K562 (cell line): ENCODE measurements at regions not wholly inside any gene's neighbourhood (a gene's known extent, or its start where the extent isn't known, plus 50 kb on each side); places are given as distances from the start of the nearest gene placed in this dataset.

Experiments
- CBX2 ChIP-seq: fragments of 200-600 bp; sonication (generic); IDR thresholded peaks from one replicate; pipeline ENCODE4 v1.6.1; 2012; ENCODE audit warnings: mild to moderate bottlenecking, low read length, inconsistent platforms; ENCODE audit not compliant: insufficient read depth, poor library complexity, severe bottlenecking
- DNMT1 ChIP-seq: fragments of 450-650 bp; IDR thresholded peaks from 2 replicates; pipeline ENCODE4 v1.6.1; 2016; ENCODE audit warnings: antibody characterized with exemption, mild to moderate bottlenecking
- EP300 ChIP-seq: IDR thresholded peaks from 2 replicates; pipeline ENCODE4 v1.6.1; 2012; ENCODE audit warnings: low read length, improper control_type of control experiment
- GATA2 ChIP-seq: sonication (generic); formaldehyde crosslinking; IDR thresholded peaks from 2 replicates; pipeline ENCODE4 v1.4.0; 2020; ENCODE audit warnings: mild to moderate bottlenecking, missing genetic modification reagents
- POLR2A ChIP-seq: fragments of 450-650 bp; conservative IDR thresholded peaks from 2 replicates; pipeline ENCODE4 v1.6.1; 2016
- RBM39 ChIP-seq: fragments of 200-400 bp; formaldehyde crosslinking; optimal IDR thresholded peaks from 2 replicates; pipeline ENCODE3; 2018; ENCODE audit warnings: low read depth, low read length
- RNF2 ChIP-seq: sonication (generic); IDR thresholded peaks from 2 replicates; pipeline ENCODE4 v1.6.1; 2016
- TF ChIP-seq, protein P1 (sequence below): fragments of 450-650 bp; formaldehyde crosslinking; IDR thresholded peaks from 2 replicates; pipeline ENCODE4 v1.4.0; 2022; ENCODE audit warnings: missing genetic modification characterization
- TF ChIP-seq, protein P2 (sequence below), 3 experiments: IDR thresholded peaks in 2 of 3; conservative IDR thresholded peaks in 1 of 3; 2 replicates each; pipeline ENCODE4 v1.5.1; 2011 to 2012; ENCODE audit warnings: low read length in 3 of 3, mild to moderate bottlenecking in 3 of 3, control low read depth in 2 of 3, improper control_type of control experiment in 1 of 3, inconsistent platforms in 1 of 3, low read depth in 1 of 3, mixed read lengths in 1 of 3, moderate library complexity in 1 of 3; ENCODE audit not compliant: insufficient read depth in 2 of 3
- TF ChIP-seq, protein P3 (sequence below): fragments of 450-650 bp; IDR thresholded peaks from 2 replicates; pipeline ENCODE4 v1.6.1; 2017; ENCODE audit warnings: mild to moderate bottlenecking, moderate library complexity
- TF ChIP-seq, protein P4 (sequence below): sonication (generic); formaldehyde crosslinking; IDR thresholded peaks from 2 replicates; pipeline ENCODE4 v1.9.0; 2022; ENCODE audit warnings: mild to moderate bottlenecking, missing genetic modification reagents
- TF ChIP-seq, protein P5 (sequence below), 2 experiments: fragments of 450-650 bp; formaldehyde crosslinking in 1 of 2; IDR thresholded peaks; 2 replicates each; pipeline versions ENCODE4 v1.4.0 to v1.6.1; 2014 to 2020; ENCODE audit warnings: mild to moderate bottlenecking in 2 of 2, borderline replicate concordance in 1 of 2, low read depth in 1 of 2
- TF ChIP-seq, protein P6 (sequence below), 2 experiments: IDR thresholded peaks; 2 replicates each; pipeline ENCODE4 v1.6.1; 2012; ENCODE audit warnings: improper control_type of control experiment in 2 of 2, low read depth in 2 of 2, low read length in 2 of 2, borderline replicate concordance in 1 of 2
- TF ChIP-seq, protein P7 (sequence below), 2 experiments: fragments of 450-650 bp in 1 of 2; sonication (generic) in 1 of 2; formaldehyde crosslinking in 1 of 2; IDR thresholded peaks in 1 of 2; conservative IDR thresholded peaks in 1 of 2; 2 replicates each; pipeline versions ENCODE4 v1.6.1 to v1.8.1; 2016 to 2023; ENCODE audit warnings: mild to moderate bottlenecking in 2 of 2, moderate library complexity in 2 of 2, inconsistent platforms in 1 of 2, missing genetic modification reagents in 1 of 2

GRCh38 chr1:208329300-208329699 lies 85.1 kb upstream of the PLXNA2 start:
- TF ChIP-seq, protein P1, sequence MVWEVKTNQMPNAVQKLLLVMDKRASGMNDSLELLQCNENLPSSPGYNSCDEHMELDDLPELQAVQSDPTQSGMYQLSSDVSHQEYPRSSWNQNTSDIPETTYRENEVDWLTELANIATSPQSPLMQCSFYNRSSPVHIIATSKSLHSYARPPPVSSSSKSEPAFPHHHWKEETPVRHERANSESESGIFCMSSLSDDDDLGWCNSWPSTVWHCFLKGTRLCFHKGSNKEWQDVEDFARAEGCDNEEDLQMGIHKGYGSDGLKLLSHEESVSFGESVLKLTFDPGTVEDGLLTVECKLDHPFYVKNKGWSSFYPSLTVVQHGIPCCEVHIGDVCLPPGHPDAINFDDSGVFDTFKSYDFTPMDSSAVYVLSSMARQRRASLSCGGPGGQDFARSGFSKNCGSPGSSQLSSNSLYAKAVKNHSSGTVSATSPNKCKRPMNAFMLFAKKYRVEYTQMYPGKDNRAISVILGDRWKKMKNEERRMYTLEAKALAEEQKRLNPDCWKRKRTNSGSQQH (CRISPR knock-in tag), result no peak
- TF ChIP-seq, protein P2, sequence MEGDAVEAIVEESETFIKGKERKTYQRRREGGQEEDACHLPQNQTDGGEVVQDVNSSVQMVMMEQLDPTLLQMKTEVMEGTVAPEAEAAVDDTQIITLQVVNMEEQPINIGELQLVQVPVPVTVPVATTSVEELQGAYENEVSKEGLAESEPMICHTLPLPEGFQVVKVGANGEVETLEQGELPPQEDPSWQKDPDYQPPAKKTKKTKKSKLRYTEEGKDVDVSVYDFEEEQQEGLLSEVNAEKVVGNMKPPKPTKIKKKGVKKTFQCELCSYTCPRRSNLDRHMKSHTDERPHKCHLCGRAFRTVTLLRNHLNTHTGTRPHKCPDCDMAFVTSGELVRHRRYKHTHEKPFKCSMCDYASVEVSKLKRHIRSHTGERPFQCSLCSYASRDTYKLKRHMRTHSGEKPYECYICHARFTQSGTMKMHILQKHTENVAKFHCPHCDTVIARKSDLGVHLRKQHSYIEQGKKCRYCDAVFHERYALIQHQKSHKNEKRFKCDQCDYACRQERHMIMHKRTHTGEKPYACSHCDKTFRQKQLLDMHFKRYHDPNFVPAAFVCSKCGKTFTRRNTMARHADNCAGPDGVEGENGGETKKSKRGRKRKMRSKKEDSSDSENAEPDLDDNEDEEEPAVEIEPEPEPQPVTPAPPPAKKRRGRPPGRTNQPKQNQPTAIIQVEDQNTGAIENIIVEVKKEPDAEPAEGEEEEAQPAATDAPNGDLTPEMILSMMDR (IDR thresholded peaks at IDR 0.05 in 2 of 3, conservative IDR thresholded peaks at IDR 0.05 in 1 of 3; ENCODE audit: insufficient read depth in 2 of 3, low read depth in 1 of 3, low read length in 3 of 3), result no peak
- TF ChIP-seq CBX2, result no peak
- TF ChIP-seq, protein P3, sequence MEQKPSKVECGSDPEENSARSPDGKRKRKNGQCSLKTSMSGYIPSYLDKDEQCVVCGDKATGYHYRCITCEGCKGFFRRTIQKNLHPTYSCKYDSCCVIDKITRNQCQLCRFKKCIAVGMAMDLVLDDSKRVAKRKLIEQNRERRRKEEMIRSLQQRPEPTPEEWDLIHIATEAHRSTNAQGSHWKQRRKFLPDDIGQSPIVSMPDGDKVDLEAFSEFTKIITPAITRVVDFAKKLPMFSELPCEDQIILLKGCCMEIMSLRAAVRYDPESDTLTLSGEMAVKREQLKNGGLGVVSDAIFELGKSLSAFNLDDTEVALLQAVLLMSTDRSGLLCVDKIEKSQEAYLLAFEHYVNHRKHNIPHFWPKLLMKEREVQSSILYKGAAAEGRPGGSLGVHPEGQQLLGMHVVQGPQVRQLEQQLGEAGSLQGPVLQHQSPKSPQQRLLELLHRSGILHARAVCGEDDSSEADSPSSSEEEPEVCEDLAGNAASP, result no peak
- TF ChIP-seq POLR2A, result no peak
- no peak for TF ChIP-seq RBM39
- TF ChIP-seq, protein P4, sequence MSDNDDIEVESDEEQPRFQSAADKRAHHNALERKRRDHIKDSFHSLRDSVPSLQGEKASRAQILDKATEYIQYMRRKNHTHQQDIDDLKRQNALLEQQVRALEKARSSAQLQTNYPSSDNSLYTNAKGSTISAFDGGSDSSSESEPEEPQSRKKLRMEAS (CRISPR knock-in tag), result no peak
- TF ChIP-seq DNMT1, result no peak
- no peak for TF ChIP-seq GATA2
- TF ChIP-seq, protein P5, sequence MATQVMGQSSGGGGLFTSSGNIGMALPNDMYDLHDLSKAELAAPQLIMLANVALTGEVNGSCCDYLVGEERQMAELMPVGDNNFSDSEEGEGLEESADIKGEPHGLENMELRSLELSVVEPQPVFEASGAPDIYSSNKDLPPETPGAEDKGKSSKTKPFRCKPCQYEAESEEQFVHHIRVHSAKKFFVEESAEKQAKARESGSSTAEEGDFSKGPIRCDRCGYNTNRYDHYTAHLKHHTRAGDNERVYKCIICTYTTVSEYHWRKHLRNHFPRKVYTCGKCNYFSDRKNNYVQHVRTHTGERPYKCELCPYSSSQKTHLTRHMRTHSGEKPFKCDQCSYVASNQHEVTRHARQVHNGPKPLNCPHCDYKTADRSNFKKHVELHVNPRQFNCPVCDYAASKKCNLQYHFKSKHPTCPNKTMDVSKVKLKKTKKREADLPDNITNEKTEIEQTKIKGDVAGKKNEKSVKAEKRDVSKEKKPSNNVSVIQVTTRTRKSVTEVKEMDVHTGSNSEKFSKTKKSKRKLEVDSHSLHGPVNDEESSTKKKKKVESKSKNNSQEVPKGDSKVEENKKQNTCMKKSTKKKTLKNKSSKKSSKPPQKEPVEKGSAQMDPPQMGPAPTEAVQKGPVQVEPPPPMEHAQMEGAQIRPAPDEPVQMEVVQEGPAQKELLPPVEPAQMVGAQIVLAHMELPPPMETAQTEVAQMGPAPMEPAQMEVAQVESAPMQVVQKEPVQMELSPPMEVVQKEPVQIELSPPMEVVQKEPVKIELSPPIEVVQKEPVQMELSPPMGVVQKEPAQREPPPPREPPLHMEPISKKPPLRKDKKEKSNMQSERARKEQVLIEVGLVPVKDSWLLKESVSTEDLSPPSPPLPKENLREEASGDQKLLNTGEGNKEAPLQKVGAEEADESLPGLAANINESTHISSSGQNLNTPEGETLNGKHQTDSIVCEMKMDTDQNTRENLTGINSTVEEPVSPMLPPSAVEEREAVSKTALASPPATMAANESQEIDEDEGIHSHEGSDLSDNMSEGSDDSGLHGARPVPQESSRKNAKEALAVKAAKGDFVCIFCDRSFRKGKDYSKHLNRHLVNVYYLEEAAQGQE (IDR thresholded peaks at IDR 0.05; ENCODE audit: borderline replicate concordance), result no peak
- TF ChIP-seq, protein P5 (CRISPR knock-in tag; IDR thresholded peaks at IDR 0.05; ENCODE audit: low read depth), result no peak
- no peak for TF ChIP-seq RNF2
- TF ChIP-seq, protein P6, sequence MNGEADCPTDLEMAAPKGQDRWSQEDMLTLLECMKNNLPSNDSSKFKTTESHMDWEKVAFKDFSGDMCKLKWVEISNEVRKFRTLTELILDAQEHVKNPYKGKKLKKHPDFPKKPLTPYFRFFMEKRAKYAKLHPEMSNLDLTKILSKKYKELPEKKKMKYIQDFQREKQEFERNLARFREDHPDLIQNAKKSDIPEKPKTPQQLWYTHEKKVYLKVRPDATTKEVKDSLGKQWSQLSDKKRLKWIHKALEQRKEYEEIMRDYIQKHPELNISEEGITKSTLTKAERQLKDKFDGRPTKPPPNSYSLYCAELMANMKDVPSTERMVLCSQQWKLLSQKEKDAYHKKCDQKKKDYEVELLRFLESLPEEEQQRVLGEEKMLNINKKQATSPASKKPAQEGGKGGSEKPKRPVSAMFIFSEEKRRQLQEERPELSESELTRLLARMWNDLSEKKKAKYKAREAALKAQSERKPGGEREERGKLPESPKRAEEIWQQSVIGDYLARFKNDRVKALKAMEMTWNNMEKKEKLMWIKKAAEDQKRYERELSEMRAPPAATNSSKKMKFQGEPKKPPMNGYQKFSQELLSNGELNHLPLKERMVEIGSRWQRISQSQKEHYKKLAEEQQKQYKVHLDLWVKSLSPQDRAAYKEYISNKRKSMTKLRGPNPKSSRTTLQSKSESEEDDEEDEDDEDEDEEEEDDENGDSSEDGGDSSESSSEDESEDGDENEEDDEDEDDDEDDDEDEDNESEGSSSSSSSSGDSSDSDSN (IDR thresholded peaks at IDR 0.05; ENCODE audit: borderline replicate concordance in 1 of 2, low read depth in 2 of 2, low read length in 2 of 2), result no peak
- TF ChIP-seq, protein P7, sequence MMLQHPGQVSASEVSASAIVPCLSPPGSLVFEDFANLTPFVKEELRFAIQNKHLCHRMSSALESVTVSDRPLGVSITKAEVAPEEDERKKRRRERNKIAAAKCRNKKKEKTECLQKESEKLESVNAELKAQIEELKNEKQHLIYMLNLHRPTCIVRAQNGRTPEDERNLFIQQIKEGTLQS (IDR thresholded peaks at IDR 0.05), result no peak
- TF ChIP-seq, protein P7 (CRISPR knock-in tag; conservative IDR thresholded peaks at IDR 0.05), result no peak
- TF ChIP-seq EP300, result no peak
